Inferior parietal cortex (tissue), 1 donor: ENCODE measurements at regions not wholly inside any gene's neighbourhood (a gene's known extent, or its start where the extent isn't known, plus 50 kb on each side); places are given as distances from the start of the nearest gene placed in this dataset.

Source experiments
- DNase-seq: peaks from one replicate; pipeline ENCODE4 v3.0.0-alpha.2; 2016; ENCODE audit errors: extremely low spot score

- no peak for DNase-seq
These were observed 311.0 kb downstream of the GABRB2 start for GRCh38 chr5:161235569-161235968.

GRCh38 chr5:161233553-161233952 is 313.0 kb downstream of the GABRB2 start:
- no peak for DNase-seq

- no peak for DNase-seq
These were observed 316.3 kb downstream of the GABRB2 start for GRCh38 chr5:161230221-161230620.

GRCh38 chr5:161219816-161220215 is 326.7 kb downstream of the GABRB2 start:
- no peak for DNase-seq

- no peak for DNase-seq
These were observed 329.6 kb downstream of the GABRB2 start for GRCh38 chr5:161216877-161217276.

- no peak for DNase-seq
These were observed 334.3 kb downstream of the GABRB2 start for GRCh38 chr5:161212123-161212712.

- DNase-seq, result no peak
These were observed 345.0 kb downstream of the GABRB2 start for GRCh38 chr5:161201558-161201957.

- DNase-seq, result no peak
These were observed 338.8 kb upstream of the ATP10B start for GRCh38 chr5:161190778-161191177.

GRCh38 chr5:161190086-161190485 is 338.1 kb upstream of the ATP10B start:
- no peak for DNase-seq

- DNase-seq, result no peak
These were observed 337.4 kb upstream of the ATP10B start for GRCh38 chr5:161189452-161189851.

GRCh38 chr5:161183559-161183958 is 331.5 kb upstream of the ATP10B start:
- DNase-seq, result no peak

- no peak for DNase-seq
These were observed 324.2 kb upstream of the ATP10B start for GRCh38 chr5:161176221-161176620.

GRCh38 chr5:161169776-161170175 is 317.8 kb upstream of the ATP10B start:
- no peak for DNase-seq

GRCh38 chr5:161167016-161167767 is 315.2 kb upstream of the ATP10B start:
- DNase-seq, result no peak

- DNase-seq, result no peak
These were observed 314.1 kb upstream of the ATP10B start for GRCh38 chr5:161165998-161166660.

- no peak for DNase-seq
These were observed 305.9 kb upstream of the ATP10B start for GRCh38 chr5:161157925-161158324.

GRCh38 chr5:161155451-161155850 is 303.4 kb upstream of the ATP10B start:
- no peak for DNase-seq

GRCh38 chr5:161152415-161152940 is 300.5 kb upstream of the ATP10B start:
- DNase-seq, result no peak

GRCh38 chr5:161150441-161150988 is 298.5 kb upstream of the ATP10B start:
- DNase-seq, result no peak

GRCh38 chr5:161149078-161149477 is 297.1 kb upstream of the ATP10B start:
- no peak for DNase-seq

- no peak for DNase-seq
These were observed 286.9 kb upstream of the ATP10B start for GRCh38 chr5:161138751-161139455.

- DNase-seq, result no peak
These were observed 282.9 kb upstream of the ATP10B start for GRCh38 chr5:161134956-161135355.
